ENCODE measurements at regions not wholly inside any gene's neighbourhood (a gene's known extent, or its start where the extent isn't known, plus 50 kb on each side); places are given as distances from the start of the nearest gene placed in this dataset.
A peak's percentile ranks its signal among the peaks of the same experiment; 100 is the strongest.
"Not testable (repeated sequence)": the region's sequence is repeated elsewhere in the genome, so short reads cannot be mapped to it uniquely, and the experiment has no call there.

DNA sequence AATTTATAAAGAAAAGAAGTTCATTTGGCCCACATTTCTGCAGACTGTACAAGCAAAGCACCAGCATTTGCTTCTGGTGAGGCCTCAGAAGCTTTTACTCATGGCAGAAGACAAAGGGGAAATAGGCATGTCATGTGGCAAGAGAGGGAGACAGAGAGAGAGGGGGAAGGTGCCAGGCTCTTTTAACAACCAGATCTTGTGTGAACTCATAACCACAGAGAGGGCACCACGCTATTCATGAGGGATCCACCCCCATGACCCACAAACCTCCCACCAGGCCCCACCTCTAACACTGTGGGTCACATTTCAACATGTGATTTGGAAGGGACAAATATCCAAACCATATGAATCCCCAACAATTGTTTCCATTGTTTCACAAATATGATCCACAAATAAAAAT is 467.9 kb downstream of the SIPA1L2 start:
- DNase-seq (ENCODE audit: low read depth): no peak

GRCh38 chr1:232158558-232158957 is 471.4 kb downstream of the SIPA1L2 start:
- not testable (repeated sequence) for DNase-seq (ENCODE audit: low read depth)

GRCh38 chr1:232156070-232156469 is 473.9 kb downstream of the SIPA1L2 start:
- not testable (repeated sequence) for DNase-seq (ENCODE audit: low read depth)

- no peak for DNase-seq (ENCODE audit: low read depth)
Measured at GRCh38 chr1:232153652-232154051, 476.3 kb downstream of the SIPA1L2 start.

GRCh38 chr1:232150770-232151548 is 479.0 kb downstream of the SIPA1L2 start:
- no peak for DNase-seq (ENCODE audit: low read depth)

DNA sequence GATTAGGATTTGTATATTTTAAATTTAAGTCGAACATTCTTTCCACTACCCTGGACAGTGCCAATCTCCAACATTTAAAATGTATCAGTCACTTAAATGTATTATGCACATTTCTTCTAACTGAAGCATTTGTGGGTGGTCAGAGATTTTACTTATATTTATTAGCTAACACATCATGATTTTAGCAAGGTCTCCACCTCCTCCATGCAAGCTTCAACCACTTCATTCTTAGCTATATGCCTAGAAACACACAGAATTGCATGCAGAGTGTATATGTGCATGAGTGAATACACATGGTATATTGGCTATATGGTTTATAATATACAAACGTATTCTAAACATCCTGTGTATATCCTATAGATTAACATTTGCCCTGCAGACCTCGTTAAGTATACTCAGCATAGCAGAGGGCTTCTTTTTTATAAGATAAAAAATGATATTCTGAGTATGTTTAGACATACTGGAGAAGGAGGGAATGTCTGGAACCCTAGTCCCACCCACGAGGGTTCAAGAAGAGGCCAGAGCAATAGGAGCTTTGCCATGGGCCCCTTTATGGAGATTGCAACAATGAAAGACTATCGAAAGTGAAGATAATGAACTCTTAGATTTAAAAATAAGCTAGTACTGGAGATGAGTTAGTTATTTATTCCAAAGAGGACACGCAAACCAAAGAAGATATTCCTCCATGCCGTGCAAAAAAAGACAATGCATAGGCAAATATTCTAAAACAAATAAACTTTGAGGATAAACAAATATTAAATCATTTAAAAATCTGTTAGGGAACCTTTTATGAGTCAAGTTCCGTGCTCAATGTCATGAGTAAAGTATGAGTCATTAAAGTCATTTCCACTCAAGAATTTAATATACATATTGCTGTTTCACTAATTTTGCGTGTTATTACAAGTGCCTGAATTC is 480.4 kb downstream of the SIPA1L2 start:
- peak; percentile 65 for DNase-seq (ENCODE audit: low read depth)

GRCh38 chr1:232147215-232147614 is 482.7 kb downstream of the SIPA1L2 start:
- DNase-seq (ENCODE audit: low read depth): no peak

- DNase-seq (ENCODE audit: low read depth): no peak
Measured at GRCh38 chr1:232146514-232146913, 483.4 kb downstream of the SIPA1L2 start.

DNA sequence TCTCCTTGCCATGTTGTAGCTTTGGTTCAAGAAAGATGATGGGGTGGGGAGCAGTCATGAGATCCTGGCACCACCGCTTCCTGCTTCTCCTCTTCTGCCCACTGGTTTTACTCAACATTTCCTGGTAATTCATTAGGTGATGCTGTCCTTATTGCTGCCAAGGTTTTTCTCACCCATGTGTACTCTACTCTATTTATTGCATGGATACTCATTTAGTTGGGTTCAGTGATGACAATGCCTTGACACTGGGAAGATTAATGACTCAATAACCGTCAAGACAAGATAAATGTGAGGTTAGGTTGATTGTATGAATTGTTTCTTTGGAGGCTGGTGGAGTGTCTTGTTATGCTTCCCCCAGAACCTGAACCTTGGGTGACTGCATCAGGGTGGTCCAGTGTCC is 484.2 kb downstream of the SIPA1L2 start:
- no peak for DNase-seq (ENCODE audit: low read depth)

- DNase-seq (ENCODE audit: low read depth): no peak
Measured at GRCh38 chr1:232144696-232145230, 485.2 kb downstream of the SIPA1L2 start.

DNA sequence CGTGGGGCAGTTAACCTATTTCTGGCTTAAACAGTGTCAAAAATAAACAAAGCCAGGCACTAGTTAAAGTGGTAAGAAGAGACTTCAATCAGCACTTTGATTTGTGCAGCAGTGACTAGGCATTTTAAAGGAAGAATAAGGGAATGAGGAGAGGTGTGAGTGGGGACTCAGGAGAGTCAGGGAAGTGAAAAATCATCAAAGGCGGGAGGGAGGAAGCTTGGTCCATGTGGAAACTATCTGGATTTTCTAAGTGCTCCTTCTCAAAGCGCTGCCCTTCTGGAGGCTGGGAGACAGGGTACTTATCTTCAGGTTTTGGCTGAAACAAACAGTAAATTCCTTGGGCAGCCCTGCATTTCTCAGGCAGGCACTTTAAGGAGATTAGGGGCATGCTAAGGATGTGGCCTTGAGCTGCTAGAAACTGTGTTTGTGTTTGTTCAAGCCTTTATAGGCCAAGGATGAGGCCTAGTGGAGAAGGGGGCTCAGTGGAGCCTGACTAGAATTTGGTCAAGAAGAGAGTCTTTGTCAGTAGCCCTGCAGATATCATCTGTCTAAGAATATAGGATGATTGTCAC is 486.5 kb downstream of the SIPA1L2 start:
- peak; percentile 5 for DNase-seq (ENCODE audit: low read depth)

DNA sequence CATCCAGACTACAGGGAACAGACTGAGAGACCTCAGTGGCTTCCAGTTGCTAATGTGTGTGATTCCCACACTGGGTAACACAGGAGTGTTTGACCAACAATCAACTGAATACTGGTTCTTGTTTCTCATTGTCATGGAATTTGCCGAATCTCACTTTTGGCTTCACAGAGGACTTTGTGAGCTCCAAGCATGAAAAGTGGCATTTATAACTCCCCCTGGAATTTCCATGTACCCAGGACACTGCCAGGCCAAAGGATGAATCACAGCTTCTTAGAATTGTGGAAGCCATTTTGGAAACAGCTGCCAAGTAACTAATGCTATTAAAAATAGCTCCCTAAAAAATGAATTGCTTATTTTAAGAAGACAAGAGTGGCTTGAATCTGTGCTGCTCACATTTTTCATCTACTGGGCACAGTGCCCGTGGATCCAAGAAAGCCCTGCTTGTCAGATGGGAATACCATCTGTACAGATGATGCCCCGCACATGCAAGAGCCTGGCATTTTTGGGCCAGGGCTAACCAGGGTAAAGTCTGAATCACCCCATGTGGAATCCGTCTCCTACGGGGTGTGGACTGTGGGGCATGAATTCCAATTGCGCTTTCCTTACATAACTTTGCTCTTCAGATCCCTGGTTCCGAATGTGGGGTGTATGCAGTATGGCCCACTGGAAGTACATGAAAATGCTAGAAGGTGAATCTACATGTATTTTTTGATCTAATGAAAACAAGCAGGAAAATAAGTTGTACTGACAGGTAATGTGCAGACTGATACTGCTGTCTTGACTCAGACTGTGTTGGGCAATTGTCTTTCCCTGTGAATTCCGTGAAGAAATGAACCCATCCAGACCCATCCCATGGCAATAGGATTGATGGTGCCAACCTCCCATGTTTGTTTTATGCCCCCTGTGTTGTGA is 487.3 kb downstream of the SIPA1L2 start:
- DNase-seq (ENCODE audit: low read depth): peak; percentile 97

GRCh38 chr1:232141167-232141448 is 488.8 kb downstream of the SIPA1L2 start:
- not testable (repeated sequence) for DNase-seq (ENCODE audit: low read depth)

DNA sequence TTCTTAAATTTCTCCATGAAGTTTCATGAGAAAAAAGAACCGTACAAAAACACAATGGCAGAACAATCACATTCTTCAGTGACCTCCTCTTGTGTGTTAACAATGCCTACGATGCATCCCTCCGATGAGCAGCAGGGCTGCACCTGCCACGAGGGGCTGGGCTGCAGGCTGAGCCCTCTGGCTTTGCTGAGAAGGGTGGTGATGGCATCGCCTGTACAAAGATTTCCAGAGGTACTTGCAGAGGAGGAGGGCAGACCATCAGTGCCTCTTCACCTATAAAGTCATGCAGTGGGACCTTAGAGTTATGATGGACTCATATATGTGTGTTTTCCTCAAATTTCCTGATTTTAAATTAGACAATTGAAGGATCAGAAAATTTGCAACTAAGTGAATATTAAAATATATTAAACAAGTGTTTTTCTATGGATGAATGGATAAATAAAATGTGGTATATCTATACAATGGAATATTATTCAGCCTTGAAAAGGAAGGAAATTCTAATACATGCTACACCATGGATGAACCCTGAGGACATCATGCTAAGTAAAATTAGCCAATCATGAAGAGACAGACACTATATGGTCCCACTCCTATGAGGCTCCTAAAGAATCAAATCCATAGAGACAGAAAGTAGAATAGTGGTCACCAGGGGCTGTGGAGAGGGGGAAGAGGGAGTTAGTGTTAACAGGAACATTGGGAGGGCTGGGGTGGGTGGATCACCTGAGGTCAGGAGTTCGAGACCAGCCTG is 489.3 kb downstream of the SIPA1L2 start:
- no peak for DNase-seq (ENCODE audit: low read depth)

DNA sequence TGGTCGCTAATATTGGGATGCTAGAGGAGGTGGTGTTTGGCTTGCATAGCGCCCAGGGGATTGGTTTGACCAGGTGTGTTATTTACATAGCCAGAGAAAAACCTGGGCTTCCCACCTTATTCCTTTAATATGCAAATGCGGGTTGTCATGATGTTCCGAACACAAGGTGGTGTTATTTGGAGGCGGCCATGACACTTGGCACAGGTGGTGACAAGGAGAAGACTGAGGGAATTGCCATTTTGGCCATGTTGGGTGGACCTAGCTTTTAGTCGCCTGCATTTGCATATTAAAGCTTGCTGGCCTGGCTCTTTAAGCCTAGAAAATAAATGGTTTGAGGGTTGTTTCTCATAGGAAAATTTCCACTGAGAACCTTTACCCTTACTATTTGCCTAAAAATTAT is 490.5 kb downstream of the SIPA1L2 start:
- DNase-seq (ENCODE audit: low read depth): no peak

DNA sequence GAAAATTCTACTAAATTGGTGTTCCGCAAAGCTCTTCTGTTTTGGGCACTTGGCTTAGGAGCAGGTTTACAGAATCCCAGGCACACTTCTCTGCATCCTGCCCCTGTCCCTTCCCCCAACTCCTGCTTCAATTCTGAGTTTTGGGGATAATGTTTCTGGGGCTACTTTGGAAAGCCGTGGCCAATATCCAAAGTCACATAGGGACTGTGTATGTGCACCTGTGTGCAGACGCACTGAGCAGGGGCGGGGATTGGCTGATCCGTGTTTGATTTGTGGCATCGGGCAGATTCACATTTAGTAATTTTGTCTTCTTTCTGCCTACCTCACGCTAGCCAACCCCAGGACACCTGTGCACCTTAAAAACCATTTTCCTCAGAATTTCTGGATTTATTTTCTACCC is 491.9 kb downstream of the SIPA1L2 start:
- DNase-seq (ENCODE audit: low read depth): no peak

- no peak for DNase-seq (ENCODE audit: low read depth)
Measured at GRCh38 chr1:232137066-232137465, 492.9 kb downstream of the SIPA1L2 start.

DNA sequence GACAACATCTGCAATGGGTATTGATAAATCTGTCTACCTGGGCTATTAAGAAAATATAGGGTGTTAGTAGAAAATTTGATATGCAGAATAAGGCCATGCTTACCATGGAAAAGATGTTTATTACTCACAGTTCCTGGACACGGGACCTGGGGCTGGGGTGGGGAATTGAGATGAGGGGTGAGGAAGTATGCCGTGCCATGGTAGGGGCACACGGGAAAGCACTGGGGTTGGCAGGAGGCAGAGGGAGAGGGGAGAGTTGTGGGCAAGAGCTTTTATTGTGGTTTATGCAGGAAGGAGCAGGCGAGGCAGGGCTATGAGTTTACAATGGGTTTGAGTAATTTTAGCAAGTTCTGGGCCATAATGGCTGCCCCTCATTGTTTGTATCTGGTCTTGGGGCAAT is 493.8 kb downstream of the SIPA1L2 start:
- DNase-seq (ENCODE audit: low read depth): no peak

GRCh38 chr1:232134365-232134764 is 495.6 kb downstream of the SIPA1L2 start:
- no peak for DNase-seq (ENCODE audit: low read depth)

DNA sequence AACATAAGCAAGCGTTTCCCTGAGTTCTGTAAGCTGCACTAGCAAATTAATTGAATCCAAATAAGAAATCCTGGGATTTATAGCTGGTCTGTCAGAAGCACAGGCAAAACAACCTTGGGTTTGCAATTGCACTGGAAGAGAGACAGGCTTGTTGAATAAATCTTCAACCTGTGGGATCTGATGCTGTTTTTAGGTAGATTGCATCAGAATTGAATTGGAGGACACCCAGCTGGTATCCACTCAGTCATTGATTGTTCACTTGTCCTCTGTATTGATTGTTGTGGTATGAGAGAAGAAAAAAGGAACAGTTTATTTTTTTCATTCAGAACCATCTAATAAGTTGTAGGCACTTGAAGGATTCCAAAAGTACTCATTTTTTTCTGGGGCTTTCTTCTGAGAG is 497.4 kb downstream of the SIPA1L2 start:
- no peak for DNase-seq (ENCODE audit: low read depth)

Data from GM04503 (cell line).